ENCODE measurements at regions not wholly inside any gene's neighbourhood (a gene's known extent, or its start where the extent isn't known, plus 50 kb on each side); places are given as distances from the start of the nearest gene placed in this dataset.

DNA sequence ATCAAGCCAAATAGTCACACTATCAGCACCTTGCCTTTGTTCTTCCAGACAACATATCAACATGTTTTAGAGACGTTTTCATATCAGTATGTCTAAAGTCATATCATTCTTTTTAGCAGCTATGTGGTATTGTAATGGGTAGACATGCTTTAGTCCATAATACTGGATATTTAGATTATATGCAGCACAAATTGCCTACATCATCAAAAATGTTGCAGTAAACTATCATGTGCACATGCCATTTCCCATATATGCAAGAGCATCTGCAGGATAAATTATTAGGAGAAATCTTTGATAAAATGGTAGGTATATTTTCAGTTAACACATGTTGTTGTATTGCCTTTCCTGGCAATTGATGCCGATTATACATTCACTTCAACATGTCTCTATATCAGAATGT, 636.5 kb downstream of the XIRP2 start (continued):
- TF ChIP-seq, protein P1, sequence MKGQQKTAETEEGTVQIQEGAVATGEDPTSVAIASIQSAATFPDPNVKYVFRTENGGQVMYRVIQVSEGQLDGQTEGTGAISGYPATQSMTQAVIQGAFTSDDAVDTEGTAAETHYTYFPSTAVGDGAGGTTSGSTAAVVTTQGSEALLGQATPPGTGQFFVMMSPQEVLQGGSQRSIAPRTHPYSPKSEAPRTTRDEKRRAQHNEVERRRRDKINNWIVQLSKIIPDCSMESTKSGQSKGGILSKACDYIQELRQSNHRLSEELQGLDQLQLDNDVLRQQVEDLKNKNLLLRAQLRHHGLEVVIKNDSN (IDR thresholded peaks at IDR 0.05; ENCODE audit: borderline replicate concordance, low read depth), result no peak
- TF ChIP-seq, protein P2, sequence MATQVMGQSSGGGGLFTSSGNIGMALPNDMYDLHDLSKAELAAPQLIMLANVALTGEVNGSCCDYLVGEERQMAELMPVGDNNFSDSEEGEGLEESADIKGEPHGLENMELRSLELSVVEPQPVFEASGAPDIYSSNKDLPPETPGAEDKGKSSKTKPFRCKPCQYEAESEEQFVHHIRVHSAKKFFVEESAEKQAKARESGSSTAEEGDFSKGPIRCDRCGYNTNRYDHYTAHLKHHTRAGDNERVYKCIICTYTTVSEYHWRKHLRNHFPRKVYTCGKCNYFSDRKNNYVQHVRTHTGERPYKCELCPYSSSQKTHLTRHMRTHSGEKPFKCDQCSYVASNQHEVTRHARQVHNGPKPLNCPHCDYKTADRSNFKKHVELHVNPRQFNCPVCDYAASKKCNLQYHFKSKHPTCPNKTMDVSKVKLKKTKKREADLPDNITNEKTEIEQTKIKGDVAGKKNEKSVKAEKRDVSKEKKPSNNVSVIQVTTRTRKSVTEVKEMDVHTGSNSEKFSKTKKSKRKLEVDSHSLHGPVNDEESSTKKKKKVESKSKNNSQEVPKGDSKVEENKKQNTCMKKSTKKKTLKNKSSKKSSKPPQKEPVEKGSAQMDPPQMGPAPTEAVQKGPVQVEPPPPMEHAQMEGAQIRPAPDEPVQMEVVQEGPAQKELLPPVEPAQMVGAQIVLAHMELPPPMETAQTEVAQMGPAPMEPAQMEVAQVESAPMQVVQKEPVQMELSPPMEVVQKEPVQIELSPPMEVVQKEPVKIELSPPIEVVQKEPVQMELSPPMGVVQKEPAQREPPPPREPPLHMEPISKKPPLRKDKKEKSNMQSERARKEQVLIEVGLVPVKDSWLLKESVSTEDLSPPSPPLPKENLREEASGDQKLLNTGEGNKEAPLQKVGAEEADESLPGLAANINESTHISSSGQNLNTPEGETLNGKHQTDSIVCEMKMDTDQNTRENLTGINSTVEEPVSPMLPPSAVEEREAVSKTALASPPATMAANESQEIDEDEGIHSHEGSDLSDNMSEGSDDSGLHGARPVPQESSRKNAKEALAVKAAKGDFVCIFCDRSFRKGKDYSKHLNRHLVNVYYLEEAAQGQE (IDR thresholded peaks at IDR 0.05; ENCODE audit: low read depth, low read length), result no peak
- TF ChIP-seq CHD2 (IDR thresholded peaks at IDR 0.05; ENCODE audit: low read length, partially characterized antibody) (no peak), FOXJ3 (CRISPR knock-in tag; IDR thresholded peaks at IDR 0.05) (no peak)

DNA sequence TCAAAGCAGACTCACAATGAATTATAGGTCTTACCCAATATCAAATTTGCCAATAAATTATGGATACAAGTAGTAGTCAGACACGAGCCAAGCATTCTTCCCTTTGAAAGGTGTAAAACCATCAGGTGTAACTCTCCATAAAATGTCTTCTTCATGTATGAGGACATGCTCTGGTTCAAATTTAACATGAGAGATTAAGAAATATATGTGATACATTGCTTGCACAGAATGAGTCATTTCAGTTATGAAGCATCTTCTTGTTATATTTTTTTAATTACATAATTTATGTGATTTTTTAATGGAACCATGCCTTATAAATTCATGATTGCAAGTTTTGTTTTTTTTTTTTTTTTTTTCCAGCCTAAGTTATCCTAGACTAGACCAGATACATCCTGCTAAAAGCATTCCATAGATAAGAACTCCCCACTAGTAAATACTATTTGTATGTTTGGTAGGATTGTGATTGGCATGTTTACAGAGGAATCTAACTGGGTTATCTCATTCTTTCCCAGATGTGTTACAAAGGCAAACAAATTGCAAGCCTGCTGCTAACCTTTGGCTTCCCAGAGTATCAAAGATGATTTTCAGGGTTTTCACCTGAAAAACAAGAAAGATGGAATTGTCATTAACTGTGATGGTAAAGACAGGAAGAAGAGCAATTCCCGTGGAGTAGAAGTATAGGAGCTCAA, 621.9 kb downstream of the XIRP2 start:
- Histone ChIP-seq H3K27ac (ENCODE audit: low read depth in 2 of 2, low read length in 1 of 2) (peak overlapping the region; percentile 56 to 76; a peak in 3 of 4 replicates), H2AFZ (ENCODE audit: low read depth) (peak overlapping the region; percentile 18; the same call in 1 of the 2 replicates), H3K27me3 (ENCODE audit: insufficient read depth) (no peaks in the 10 kb centered on the region), H3K79me2 (ENCODE audit: insufficient read depth) (no peaks in the 10 kb centered on the region), H3K36me3 (replicated peaks in 1 of 2; ENCODE audit: control insufficient read depth in 1 of 2, insufficient read depth in 2 of 2, low read length in 1 of 2) (no peaks in the 10 kb centered on the region), H4K20me1 (ENCODE audit: insufficient read depth) (no peaks in the 10 kb centered on the region), H3K4me1 (ENCODE audit: control insufficient read depth in 1 of 2, insufficient read depth in 2 of 2, low read depth in 1 of 2, low read length in 1 of 2) (peaks cover 0 to 12% of the 10 kb centered on the region in 2 experiments; a peak in 2 of 4 replicates), H3K9me3 (no peaks in the 10 kb centered on the region), H3K4me3 (ENCODE audit: low read depth in 2 of 2, low read length in 1 of 2) (0 out of 4 replicates have a peak overlapping the region, but pooled peaks of 1 of the 2 experiments have one; percentile 17), H3F3A (replicated peaks; ENCODE audit: insufficient read depth) (peaks cover 13% of the 10 kb centered on the region), H3K9me2 (no peaks in the 10 kb centered on the region), H3K4me2 (peak overlapping the region; percentile 10), H3K9ac (peak overlapping the region; percentile 25; the same call in 1 of the 2 replicates)
- 40% methylated on average over 2 of the region's 2 CpGs for WGBS (ENCODE audit: low lambda C conversion rate)
- POLR2A ChIA-PET, result no interaction called here
- no peak for TF ChIP-seq ELF1 (IDR thresholded peaks at IDR 0.05)
- no peak for TF ChIP-seq YY1 (IDR thresholded peaks at IDR 0.05; ENCODE audit: low read depth)
- no peak for TF ChIP-seq RXRA (IDR thresholded peaks at IDR 0.05; ENCODE audit: borderline replicate concordance, low read depth)
- TF ChIP-seq, protein P3, sequence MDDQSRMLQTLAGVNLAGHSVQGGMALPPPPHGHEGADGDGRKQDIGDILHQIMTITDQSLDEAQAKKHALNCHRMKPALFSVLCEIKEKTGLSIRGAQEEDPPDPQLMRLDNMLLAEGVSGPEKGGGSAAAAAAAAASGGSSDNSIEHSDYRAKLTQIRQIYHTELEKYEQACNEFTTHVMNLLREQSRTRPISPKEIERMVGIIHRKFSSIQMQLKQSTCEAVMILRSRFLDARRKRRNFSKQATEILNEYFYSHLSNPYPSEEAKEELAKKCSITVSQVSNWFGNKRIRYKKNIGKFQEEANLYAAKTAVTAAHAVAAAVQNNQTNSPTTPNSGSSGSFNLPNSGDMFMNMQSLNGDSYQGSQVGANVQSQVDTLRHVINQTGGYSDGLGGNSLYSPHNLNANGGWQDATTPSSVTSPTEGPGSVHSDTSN (IDR thresholded peaks at IDR 0.05), result peak; percentile 23; the same call in 1 of the 2 replicates
- TF ChIP-seq CHD2 (IDR thresholded peaks at IDR 0.05; ENCODE audit: low read length, partially characterized antibody), result no peak
- peak; percentile 41 for TF ChIP-seq TCF12 (IDR thresholded peaks at IDR 0.05)
- TF ChIP-seq GATA2 (CRISPR knock-in tag; IDR thresholded peaks at IDR 0.05), result 0 out of 2 replicates have a peak, but pooled peaks have one; percentile 21
- TF ChIP-seq JUND (IDR thresholded peaks at IDR 0.05), result 0 out of 2 replicates have a peak, but pooled peaks have one; percentile 7
- CTCF ChIA-PET, result no interaction called here
- peak; percentile 30 for DNase-seq

All from SK-N-SH (cell line).